ENCODE measurements at regions not wholly inside any gene's neighbourhood (a gene's known extent, or its start where the extent isn't known, plus 50 kb on each side); places are given as distances from the start of the nearest gene placed in this dataset.
A peak's percentile ranks its signal among the peaks of the same experiment; 100 is the strongest.

GRCh38 chr4:106584337-106584989 lies 215.9 kb upstream of the GIMD1 start:
- no peak for TF ChIP-seq CTCF (IDR thresholded peaks at IDR 0.05; ENCODE audit: low read depth, low read length)
- H3K4me3 ChIP-seq (replicated peaks in 1 of 2; ENCODE audit: low read depth in 2 of 2, low read length in 2 of 2), result no peak overlapping the region
- DNase-seq (ENCODE audit: low read depth in 2 of 2), result peak in 1 of 2 donors; percentile 46

- DNase-seq (ENCODE audit: low read depth in 2 of 2), result peak; percentile 70 to 98
- TF ChIP-seq CTCF (IDR thresholded peaks at IDR 0.05; ENCODE audit: low read depth, low read length), result no peak
- H3K4me3 ChIP-seq (replicated peaks in 1 of 2; ENCODE audit: low read depth in 2 of 2, low read length in 2 of 2), result no peak overlapping the region
Measured at GRCh38 chr4:106583567-106583966, 215.0 kb upstream of the GIMD1 start.

GRCh38 chr4:106583108-106583507 lies 214.5 kb upstream of the GIMD1 start:
- no peak for DNase-seq (ENCODE audit: low read depth in 2 of 2)
- no peak for TF ChIP-seq CTCF (IDR thresholded peaks at IDR 0.05; ENCODE audit: low read depth, low read length)
- H3K4me3 ChIP-seq (replicated peaks in 1 of 2; ENCODE audit: low read depth in 2 of 2, low read length in 2 of 2), result no peak overlapping the region

GRCh38 chr4:106582103-106582502 lies 213.5 kb upstream of the GIMD1 start:
- no peak for TF ChIP-seq CTCF (IDR thresholded peaks at IDR 0.05; ENCODE audit: low read depth, low read length)
- DNase-seq (ENCODE audit: low read depth in 2 of 2), result no peak

GRCh38 chr4:106579236-106579635 lies 210.7 kb upstream of the GIMD1 start:
- no peak for TF ChIP-seq CTCF (IDR thresholded peaks at IDR 0.05; ENCODE audit: low read depth, low read length)
- no peak for DNase-seq (ENCODE audit: low read depth in 2 of 2)
- H3K4me3 ChIP-seq (replicated peaks in 1 of 2; ENCODE audit: low read depth in 2 of 2, low read length in 2 of 2), result no peak overlapping the region

More at GRCh38 chr4:106582103-106582502, 213.5 kb upstream of the GIMD1 start:
- H3K4me3 ChIP-seq (replicated peaks in 1 of 2; ENCODE audit: low read depth in 2 of 2, low read length in 2 of 2), result no peak overlapping the region

- H3K4me3 ChIP-seq (replicated peaks in 1 of 2; ENCODE audit: low read depth in 2 of 2, low read length in 2 of 2), result no peak overlapping the region
- peak in 1 of 2 donors; percentile 10 for DNase-seq (ENCODE audit: low read depth in 2 of 2)
- no peak for TF ChIP-seq CTCF (IDR thresholded peaks at IDR 0.05; ENCODE audit: low read depth, low read length)
Measured at GRCh38 chr4:106569146-106570031, 200.8 kb upstream of the GIMD1 start.

Data from cardiac fibroblast (primary cell).